T-helper 17 cell (primary cell): ENCODE measurements at regions not wholly inside any gene's neighbourhood (a gene's known extent, or its start where the extent isn't known, plus 50 kb on each side); places are given as distances from the start of the nearest gene placed in this dataset.

Experiments
- ATAC-seq: fragments of 150-1000 bp; cut with Tn5 transposase; 2 replicates; pipeline ENCODE4 v1.10.0; 2021; ENCODE audit warnings: mild to moderate bottlenecking, moderate library complexity
- DNase-seq, 3 donors: peaks; one replicate each; pipeline versions ENCODE4 v3.0.0 to v3.0.0-alpha.2; 2020 to 2021
- H3K9me3 ChIP-seq: one replicate; pipeline ENCODE4 v1.7.0; 2013; ENCODE audit warnings: low read length, mild to moderate bottlenecking; ENCODE audit not compliant: control insufficient read depth, poor library complexity, severe bottlenecking
- H3K27ac Mint-ChIP-seq: one replicate; pipeline ENCODE4 v1.8.0; 2022; ENCODE audit warnings: mild to moderate bottlenecking, moderate library complexity, mixed read lengths
- H3K27me3 Mint-ChIP-seq: one replicate; pipeline ENCODE4 v1.8.0; 2022; ENCODE audit warnings: mixed read lengths
- H3K36me3 Mint-ChIP-seq: one replicate; pipeline ENCODE4 v1.8.0; 2022; ENCODE audit warnings: low read depth, mixed read lengths
- H3K4me1 Mint-ChIP-seq: one replicate; pipeline ENCODE4 v1.8.0; 2022; ENCODE audit warnings: mild to moderate bottlenecking, mixed read lengths
- H3K4me3 Mint-ChIP-seq: one replicate; pipeline ENCODE4 v1.8.0; 2022; ENCODE audit warnings: mild to moderate bottlenecking, moderate library complexity, mixed read lengths

GRCh38 chr5:81914696-81915095 is 57.1 kb upstream of the ATG10 start:
- no peaks in the 10 kb centered on the region for H3K9me3 ChIP-seq
- no peak for DNase-seq
- H3K27me3 Mint-ChIP-seq, result no peaks in the 10 kb centered on the region
- no peaks in the 10 kb centered on the region for H3K4me1 Mint-ChIP-seq
- no peaks in the 10 kb centered on the region for H3K36me3 Mint-ChIP-seq
- no peak for ATAC-seq
- H3K4me3 Mint-ChIP-seq, result no peak overlapping the region
- no peak overlapping the region for H3K27ac Mint-ChIP-seq

- no peaks in the 10 kb centered on the region for H3K36me3 Mint-ChIP-seq
- H3K4me3 Mint-ChIP-seq, result no peak overlapping the region
- ATAC-seq (no peak), DNase-seq (no peak)
- no peaks in the 10 kb centered on the region for H3K4me1 Mint-ChIP-seq
- no peak overlapping the region for H3K27ac Mint-ChIP-seq
- no peaks in the 10 kb centered on the region for H3K27me3 Mint-ChIP-seq
- no peaks in the 10 kb centered on the region for H3K9me3 ChIP-seq
Measured at GRCh38 chr5:81912933-81913332, 58.9 kb upstream of the ATG10 start.

- DNase-seq, result no peak
- no peak for ATAC-seq
- H3K9me3 ChIP-seq, result no peaks in the 10 kb centered on the region
- H3K36me3 Mint-ChIP-seq, result no peaks in the 10 kb centered on the region
- no peaks in the 10 kb centered on the region for H3K4me1 Mint-ChIP-seq
- no peak overlapping the region for H3K27ac Mint-ChIP-seq
- H3K4me3 Mint-ChIP-seq, result no peak overlapping the region
- no peaks in the 10 kb centered on the region for H3K27me3 Mint-ChIP-seq
Measured at GRCh38 chr5:81909677-81910076, 62.1 kb upstream of the ATG10 start.

- DNase-seq (no peak), ATAC-seq (no peak)
- H3K4me3 Mint-ChIP-seq, result no peak overlapping the region
- H3K36me3 Mint-ChIP-seq, result no peaks in the 10 kb centered on the region
- H3K9me3 ChIP-seq, result no peaks in the 10 kb centered on the region
- no peak overlapping the region for H3K27ac Mint-ChIP-seq
- H3K27me3 Mint-ChIP-seq, result no peaks in the 10 kb centered on the region
- no peaks in the 10 kb centered on the region for H3K4me1 Mint-ChIP-seq
Measured at GRCh38 chr5:81908771-81909170, 63.1 kb upstream of the ATG10 start.

GRCh38 chr5:81908044-81908443 is 63.8 kb upstream of the ATG10 start:
- Mint-ChIP-seq H3K36me3 (no peaks in the 10 kb centered on the region), H3K27ac (no peak overlapping the region), H3K4me3 (no peak overlapping the region), H3K4me1 (no peaks in the 10 kb centered on the region), H3K27me3 (no peaks in the 10 kb centered on the region)
- no peak for DNase-seq
- no peaks in the 10 kb centered on the region for H3K9me3 ChIP-seq
- no peak for ATAC-seq

GRCh38 chr5:81907012-81907635 is 64.7 kb upstream of the ATG10 start:
- H3K9me3 ChIP-seq, result no peaks in the 10 kb centered on the region
- DNase-seq, result no peak
- Mint-ChIP-seq H3K4me3 (no peak overlapping the region), H3K27ac (no peak overlapping the region), H3K27me3 (no peaks in the 10 kb centered on the region), H3K36me3 (no peaks in the 10 kb centered on the region), H3K4me1 (no peaks in the 10 kb centered on the region)
- ATAC-seq, result no peak

GRCh38 chr5:81906086-81906485 is 65.7 kb upstream of the ATG10 start:
- H3K36me3 Mint-ChIP-seq, result no peaks in the 10 kb centered on the region
- DNase-seq, result no peak
- H3K4me3 Mint-ChIP-seq, result no peak overlapping the region
- no peak for ATAC-seq
- no peaks in the 10 kb centered on the region for H3K9me3 ChIP-seq
- no peaks in the 10 kb centered on the region for H3K4me1 Mint-ChIP-seq
- no peaks in the 10 kb centered on the region for H3K27me3 Mint-ChIP-seq
- H3K27ac Mint-ChIP-seq, result no peak overlapping the region

- DNase-seq (no peak), ATAC-seq (no peak)
- no peaks in the 10 kb centered on the region for H3K4me1 Mint-ChIP-seq
- H3K9me3 ChIP-seq, result no peaks in the 10 kb centered on the region
- no peak overlapping the region for H3K4me3 Mint-ChIP-seq
- H3K36me3 Mint-ChIP-seq, result no peaks in the 10 kb centered on the region
- H3K27me3 Mint-ChIP-seq, result no peaks in the 10 kb centered on the region
- no peak overlapping the region for H3K27ac Mint-ChIP-seq
Measured at GRCh38 chr5:81904861-81905260, 67.0 kb upstream of the ATG10 start.

GRCh38 chr5:81904166-81904565 is 67.7 kb upstream of the ATG10 start:
- no peak for ATAC-seq
- H3K27me3 Mint-ChIP-seq, result no peaks in the 10 kb centered on the region
- no peak for DNase-seq
- no peaks in the 10 kb centered on the region for H3K36me3 Mint-ChIP-seq
- H3K9me3 ChIP-seq, result no peaks in the 10 kb centered on the region
- H3K4me1 Mint-ChIP-seq, result no peaks in the 10 kb centered on the region
- H3K27ac Mint-ChIP-seq, result no peak overlapping the region
- H3K4me3 Mint-ChIP-seq, result no peak overlapping the region

- Mint-ChIP-seq H3K4me1 (peaks cover under 1% of the 10 kb centered on the region), H3K27ac (no peak overlapping the region), H3K4me3 (no peak overlapping the region), H3K27me3 (no peaks in the 10 kb centered on the region), H3K36me3 (no peaks in the 10 kb centered on the region)
- ATAC-seq, result no peak
- no peak for DNase-seq
- H3K9me3 ChIP-seq, result no peaks in the 10 kb centered on the region
Measured at GRCh38 chr5:81901586-81901985, 70.2 kb upstream of the ATG10 start.

- DNase-seq, result no peak
- no peaks in the 10 kb centered on the region for H3K36me3 Mint-ChIP-seq
Measured at GRCh38 chr5:81899123-81899522, 72.7 kb upstream of the ATG10 start.

GRCh38 chr5:81898403-81898802 is 73.4 kb upstream of the ATG10 start:
- H3K4me1 Mint-ChIP-seq, result peaks cover 2% of the 10 kb centered on the region
- DNase-seq, result no peak
- H3K9me3 ChIP-seq, result no peaks in the 10 kb centered on the region
- no peak for ATAC-seq
- H3K27ac Mint-ChIP-seq, result no peak overlapping the region
- no peaks in the 10 kb centered on the region for H3K27me3 Mint-ChIP-seq
- no peak overlapping the region for H3K4me3 Mint-ChIP-seq
- H3K36me3 Mint-ChIP-seq, result no peaks in the 10 kb centered on the region

More at GRCh38 chr5:81899123-81899522, 72.7 kb upstream of the ATG10 start:
- Mint-ChIP-seq H3K27ac (no peak overlapping the region), H3K27me3 (no peaks in the 10 kb centered on the region), H3K4me1 (peaks cover 2% of the 10 kb centered on the region), H3K4me3 (no peak overlapping the region)
- no peaks in the 10 kb centered on the region for H3K9me3 ChIP-seq
- no peak for ATAC-seq

- H3K27me3 Mint-ChIP-seq, result no peaks in the 10 kb centered on the region
- no peaks in the 10 kb centered on the region for H3K9me3 ChIP-seq
- DNase-seq (no peak), ATAC-seq (no peak)
- H3K36me3 Mint-ChIP-seq, result no peaks in the 10 kb centered on the region
- no peak overlapping the region for H3K27ac Mint-ChIP-seq
- peaks cover 2% of the 10 kb centered on the region for H3K4me1 Mint-ChIP-seq
- no peak overlapping the region for H3K4me3 Mint-ChIP-seq
Measured at GRCh38 chr5:81896764-81897163, 75.1 kb upstream of the ATG10 start.

GRCh38 chr5:81895307-81895706 is 76.5 kb upstream of the ATG10 start:
- no peak overlapping the region for H3K4me3 Mint-ChIP-seq
- H3K36me3 Mint-ChIP-seq, result no peaks in the 10 kb centered on the region
- H3K4me1 Mint-ChIP-seq, result peaks cover 2% of the 10 kb centered on the region
- DNase-seq (no peak), ATAC-seq (no peak)
- H3K27me3 Mint-ChIP-seq, result no peaks in the 10 kb centered on the region
- H3K9me3 ChIP-seq, result no peaks in the 10 kb centered on the region
- no peak overlapping the region for H3K27ac Mint-ChIP-seq
